Activated CD8-positive, alpha-beta T cell treated with anti-CD3 and anti-CD28 coated beads, Interleukin-2, amount 10 ng/mL, durations not matched to agents 7 days and 5 days (primary cell): ENCODE measurements at regions not wholly inside any gene's neighbourhood (a gene's known extent, or its start where the extent isn't known, plus 50 kb on each side); places are given as distances from the start of the nearest gene placed in this dataset.

Source experiments
- ATAC-seq: fragments of 150-1000 bp; cut with Tn5 transposase; one replicate; pipeline ENCODE4 v1.10.0; 2021; ENCODE audit warnings: moderate library complexity
- CTCF ChIA-PET: fragments of 350-600 bp; sonication (Branson Sonifier 250); formaldehyde crosslinking; loops from one replicate; lab custom pipeline; 2021; ENCODE audit warnings: antibody characterized with exemption; lab: Charles Lee
- POLR2A ChIA-PET: fragments of 350-600 bp; sonication (Branson Sonifier 250); formaldehyde crosslinking; loops from one replicate; lab custom pipeline; 2021; ENCODE audit warnings: antibody characterized with exemption; lab: Charles Lee
- DNase-seq: peaks from one replicate; pipeline ENCODE4 v3.0.0-alpha.2; 2020
- H3K27ac Mint-ChIP-seq: one replicate; pipeline ENCODE4 v1.8.0; 2021; ENCODE audit warnings: mild to moderate bottlenecking, mixed read lengths
- H3K27me3 Mint-ChIP-seq: one replicate; pipeline ENCODE4 v1.8.0; 2021; ENCODE audit warnings: low read depth, mixed read lengths
- H3K36me3 Mint-ChIP-seq: one replicate; pipeline ENCODE4 v1.8.0; 2021; ENCODE audit warnings: low read depth, mixed read lengths
- H3K4me1 Mint-ChIP-seq: one replicate; pipeline ENCODE4 v1.8.0; 2021; ENCODE audit warnings: low read depth, mixed read lengths
- H3K4me3 Mint-ChIP-seq: one replicate; pipeline ENCODE4 v1.8.0; 2021; ENCODE audit warnings: mild to moderate bottlenecking, mixed read lengths
- H3K9me3 Mint-ChIP-seq: one replicate; pipeline ENCODE4 v1.8.0; 2022; ENCODE audit warnings: mixed read lengths; ENCODE audit not compliant: insufficient read depth

GRCh38 chr1:23614032-23614660 lies 54.8 kb upstream of the ID3 start:
- H3K27me3 Mint-ChIP-seq, result no peaks in the 10 kb centered on the region
- no peak overlapping the region for H3K4me3 Mint-ChIP-seq
- peaks cover 75% of the 10 kb centered on the region for H3K4me1 Mint-ChIP-seq
- no peaks in the 10 kb centered on the region for H3K36me3 Mint-ChIP-seq
- H3K27ac Mint-ChIP-seq, result peak overlapping the region; percentile 96
- POLR2A ChIA-PET, result interaction anchor here (0.6 to 3.1 kb wide), 7 partner anchors 12 to 58 kb away, joined by 3 to 19 read pairs (median 11); partner anchors contain the start of gene ID3
- H3K9me3 Mint-ChIP-seq, result no peaks in the 10 kb centered on the region
- CTCF ChIA-PET, result interaction anchor here (1.6 to 3.4 kb wide), 6 partner anchors 13 to 117 kb away, joined by 5 to 32 read pairs (median 17); partner anchors contain the start of gene ID3
- DNase-seq, result no peak
- ATAC-seq, result no peak

- DNase-seq, result peak; percentile 73
- H3K4me3 Mint-ChIP-seq, result peak overlapping the region; percentile 53
- POLR2A ChIA-PET, result interaction anchor here (0.6 to 3.1 kb wide), 8 partner anchors 11 to 58 kb away, joined by 3 to 19 read pairs (median 9); partner anchors contain the start of gene ID3
- H3K36me3 Mint-ChIP-seq, result no peaks in the 10 kb centered on the region
- peaks cover 68% of the 10 kb centered on the region for H3K4me1 Mint-ChIP-seq
- H3K27me3 Mint-ChIP-seq, result no peaks in the 10 kb centered on the region
- peak; percentile 66 for ATAC-seq
- CTCF ChIA-PET, result interaction anchor here (1.0 to 3.4 kb wide), 11 partner anchors 11 to 116 kb away, joined by 3 to 32 read pairs (median 12); partner anchors contain the start of gene ID3
- H3K9me3 Mint-ChIP-seq, result no peaks in the 10 kb centered on the region
- H3K27ac Mint-ChIP-seq, result peak overlapping the region; percentile 96
Observed at GRCh38 chr1:23613191-23614031, 54.1 kb upstream of the ID3 start.

GRCh38 chr1:23611601-23612327 lies 52.5 kb upstream of the ID3 start:
- Mint-ChIP-seq H3K4me1 (peaks cover 60% of the 10 kb centered on the region), H3K9me3 (no peaks in the 10 kb centered on the region), H3K27ac (peak overlapping the region; percentile 96), H3K4me3 (peak overlapping the region; percentile 53), H3K27me3 (no peaks in the 10 kb centered on the region), H3K36me3 (no peaks in the 10 kb centered on the region)
- DNase-seq, result peak; percentile 53
- CTCF ChIA-PET, result interaction anchor here (1.0 to 3.4 kb wide), 10 partner anchors 9 to 67 kb away, joined by 3 to 32 read pairs (median 12); partner anchors contain the start of gene ID3
- ATAC-seq, result peak; percentile 44
- POLR2A ChIA-PET, result interaction anchor here (0.8 to 3.1 kb wide), 8 partner anchors 9 to 56 kb away, joined by 3 to 19 read pairs (median 9); partner anchors contain the start of gene ID3

- ChIA-PET POLR2A (interaction anchor here (0.6 to 1.3 kb wide), 2 partner anchors 16 to 570 kb away, joined by 3 read pairs; no protein-coding TSS in a partner anchor), CTCF (interaction anchor here (1.2 to 3.4 kb wide), 3 partner anchors 9 to 27 kb away, joined by 3 to 23 read pairs (median 3); no protein-coding TSS in a partner anchor)
- no peak overlapping the region for H3K27ac Mint-ChIP-seq
Observed at GRCh38 chr1:23610677-23611076, 51.4 kb upstream of the ID3 start.

GRCh38 chr1:23609971-23610370 lies 50.7 kb upstream of the ID3 start:
- H3K27me3 Mint-ChIP-seq, result no peaks in the 10 kb centered on the region
- ATAC-seq (no peak), DNase-seq (no peak)
- no peak overlapping the region for H3K4me3 Mint-ChIP-seq
- H3K4me1 Mint-ChIP-seq, result peaks cover 49% of the 10 kb centered on the region
- no peaks in the 10 kb centered on the region for H3K9me3 Mint-ChIP-seq
- CTCF ChIA-PET, result interaction anchor here (1.2 to 1.5 kb wide), 2 partner anchors 10 to 25 kb away, joined by 3 read pairs; no protein-coding TSS in a partner anchor
- no peak overlapping the region for H3K27ac Mint-ChIP-seq
- POLR2A ChIA-PET, result interaction anchor here (1.2 to 1.3 kb wide), 2 partner anchors 16 to 51 kb away, joined by 3 to 4 read pairs; partner anchors contain the start of gene ID3
- H3K36me3 Mint-ChIP-seq, result no peaks in the 10 kb centered on the region

More at GRCh38 chr1:23610677-23611076, 51.4 kb upstream of the ID3 start:
- Mint-ChIP-seq H3K4me3 (no peak overlapping the region), H3K9me3 (no peaks in the 10 kb centered on the region), H3K27me3 (no peaks in the 10 kb centered on the region), H3K4me1 (peaks cover 55% of the 10 kb centered on the region), H3K36me3 (no peaks in the 10 kb centered on the region)
- ATAC-seq, result no peak
- no peak for DNase-seq
